ENCODE measurements at regions not wholly inside any gene's neighbourhood (a gene's known extent, or its start where the extent isn't known, plus 50 kb on each side); places are given as distances from the start of the nearest gene placed in this dataset.

DNA sequence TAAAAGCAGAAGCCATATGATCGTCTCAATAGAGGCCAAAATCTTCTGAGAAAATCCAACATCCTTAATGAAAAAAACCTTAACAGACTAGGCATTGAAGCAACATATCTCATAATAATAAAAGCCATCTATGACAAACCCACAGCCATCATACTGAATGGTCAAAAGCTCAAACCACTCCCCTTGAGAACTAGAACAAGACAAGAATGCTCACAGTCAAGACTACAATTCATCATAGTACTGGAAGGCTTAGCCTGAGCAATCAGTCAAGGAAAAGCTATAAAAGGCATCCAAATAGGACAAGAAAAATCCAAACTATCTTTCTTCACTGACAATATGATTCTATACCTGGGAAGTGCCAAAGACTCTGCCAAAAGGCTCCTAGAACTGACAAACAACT, 2668.2 kb upstream of the PCDH20 start:
- no peak for DNase-seq

DNA sequence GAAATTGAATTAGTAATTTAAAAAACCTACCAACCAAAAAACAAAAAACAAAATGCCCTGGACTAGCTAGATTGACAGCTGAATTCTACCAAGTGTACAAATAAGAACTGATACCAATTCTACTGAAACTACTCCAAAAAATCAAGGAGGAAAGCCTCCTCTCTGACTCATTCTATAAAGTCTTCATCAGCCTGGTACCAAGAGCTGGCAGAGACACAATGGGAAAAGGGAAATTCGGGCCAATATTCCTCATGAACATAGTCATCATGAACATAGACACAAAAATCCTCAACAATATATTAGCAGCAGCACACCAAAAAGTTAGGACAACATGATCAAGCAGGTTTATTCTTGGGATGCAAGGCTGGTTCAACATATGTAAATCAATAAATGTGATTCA, 2667.7 kb upstream of the PCDH20 start:
- DNase-seq = no peak

DNA sequence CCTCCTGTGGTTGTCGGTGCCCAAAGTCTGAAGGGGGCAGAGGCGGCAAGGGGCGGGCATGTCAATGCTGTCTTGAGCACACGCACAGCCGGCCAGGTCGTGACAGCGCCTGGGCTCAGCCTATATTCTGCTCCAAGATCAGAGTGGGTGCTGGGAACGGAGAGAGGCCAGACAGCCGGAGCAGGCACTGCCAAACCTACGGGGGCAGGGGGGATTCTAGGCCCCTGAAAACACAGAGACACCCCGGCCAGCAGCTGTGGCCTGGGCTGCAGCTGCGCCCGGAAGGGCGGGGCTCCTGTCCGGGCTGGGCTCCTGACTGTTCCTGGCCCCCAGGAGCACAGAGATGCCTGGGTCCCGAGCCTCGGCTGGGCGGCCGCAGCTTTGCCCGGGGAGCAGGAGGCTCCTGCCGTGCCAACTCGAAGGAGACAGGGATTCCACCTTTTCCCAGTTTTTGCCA, 2662.9 kb upstream of the PCDH20 start:
- DNase-seq = peak; percentile 53

DNA sequence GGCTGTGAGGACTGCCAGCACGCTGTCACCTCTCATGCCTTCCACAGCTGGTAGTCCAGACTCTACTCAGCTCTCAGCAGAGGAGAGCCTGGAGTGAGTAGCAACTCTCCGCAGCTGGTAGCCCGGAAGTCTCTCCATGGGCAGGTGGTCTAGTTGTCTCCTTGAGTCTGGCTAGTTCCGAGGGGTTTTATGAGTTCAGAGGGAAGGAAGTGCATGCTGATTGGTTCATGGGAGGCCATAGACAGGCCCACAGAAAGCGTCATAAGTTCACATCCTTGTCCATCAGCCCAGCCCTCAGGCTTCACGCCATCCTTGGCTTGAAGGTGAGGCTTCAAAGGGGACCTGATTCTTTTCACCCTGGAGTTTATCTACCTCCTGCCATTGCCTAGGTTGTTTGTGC, 2662.4 kb upstream of the PCDH20 start:
- peak; percentile 88 for DNase-seq

DNA sequence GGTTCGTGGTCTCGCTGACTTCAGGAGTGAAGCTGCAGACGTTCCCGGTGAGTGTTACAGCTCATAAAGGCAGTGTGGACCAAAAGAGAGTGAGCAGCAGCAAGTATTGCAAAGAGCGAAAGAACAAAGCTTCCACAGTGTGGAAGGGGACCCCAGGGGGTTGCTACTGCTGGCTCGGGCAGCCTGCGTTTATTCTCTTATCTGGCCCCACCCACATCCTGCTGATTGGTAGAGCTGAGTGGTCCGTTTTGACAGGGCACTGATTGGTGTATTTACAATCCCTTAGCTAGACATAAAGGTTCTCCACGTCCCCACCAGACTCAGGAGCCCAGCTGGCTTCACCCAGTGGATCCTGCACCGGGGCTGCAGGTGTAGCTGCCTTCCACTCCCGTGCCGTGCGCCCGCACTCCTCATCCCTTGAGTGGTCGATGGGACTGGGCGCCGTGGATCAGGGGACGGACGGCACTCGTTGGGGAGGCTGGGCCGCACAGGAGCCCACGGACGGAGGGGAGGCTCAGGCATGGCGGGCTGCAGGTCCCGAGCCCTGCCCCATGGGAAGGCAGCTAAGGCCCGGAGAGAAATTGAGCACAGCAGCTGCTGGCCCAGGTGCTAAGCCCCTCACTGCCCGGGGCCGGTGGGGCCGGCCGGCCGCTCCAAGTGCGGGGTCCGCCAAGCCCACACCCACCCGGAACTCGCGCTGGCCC, 2661.6 kb upstream of the PCDH20 start:
- DNase-seq = peak; percentile 61

DNA sequence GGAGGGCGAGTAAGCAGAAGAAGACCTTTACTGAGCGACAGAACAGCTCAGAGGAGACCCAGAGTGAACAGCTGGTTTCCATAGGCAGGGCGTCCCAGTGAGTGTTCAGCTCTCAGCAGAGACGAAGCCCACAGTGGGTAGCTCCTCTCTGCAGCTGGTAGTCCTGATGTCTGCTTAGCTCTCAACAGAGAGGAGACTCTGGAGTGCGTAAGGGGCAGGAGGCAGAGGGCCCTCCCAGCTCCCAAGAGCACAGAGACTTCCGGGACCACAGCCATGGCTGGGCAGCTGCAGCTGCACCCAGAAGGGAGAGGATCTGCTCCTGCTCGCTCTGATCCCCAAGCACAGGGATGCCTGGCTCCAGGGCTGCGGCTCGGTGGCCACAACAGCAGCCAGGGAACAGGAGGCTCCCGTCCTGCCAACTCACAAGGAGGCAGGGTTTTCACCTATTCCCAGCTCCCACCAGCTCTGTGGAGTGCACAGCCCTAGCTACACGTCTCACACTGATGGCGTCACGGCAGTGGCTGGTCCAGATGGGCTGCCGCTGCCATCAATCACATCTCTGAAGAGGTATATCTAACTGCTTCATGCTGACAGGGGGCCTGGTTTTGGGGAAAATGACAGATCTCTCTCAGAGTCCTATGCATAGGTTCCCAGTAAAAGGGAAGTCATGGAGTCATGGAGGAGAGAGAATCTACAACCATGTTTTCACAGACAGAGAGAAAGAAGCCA, 2660.1 kb upstream of the PCDH20 start:
- DNase-seq = peak; percentile 85

DNA sequence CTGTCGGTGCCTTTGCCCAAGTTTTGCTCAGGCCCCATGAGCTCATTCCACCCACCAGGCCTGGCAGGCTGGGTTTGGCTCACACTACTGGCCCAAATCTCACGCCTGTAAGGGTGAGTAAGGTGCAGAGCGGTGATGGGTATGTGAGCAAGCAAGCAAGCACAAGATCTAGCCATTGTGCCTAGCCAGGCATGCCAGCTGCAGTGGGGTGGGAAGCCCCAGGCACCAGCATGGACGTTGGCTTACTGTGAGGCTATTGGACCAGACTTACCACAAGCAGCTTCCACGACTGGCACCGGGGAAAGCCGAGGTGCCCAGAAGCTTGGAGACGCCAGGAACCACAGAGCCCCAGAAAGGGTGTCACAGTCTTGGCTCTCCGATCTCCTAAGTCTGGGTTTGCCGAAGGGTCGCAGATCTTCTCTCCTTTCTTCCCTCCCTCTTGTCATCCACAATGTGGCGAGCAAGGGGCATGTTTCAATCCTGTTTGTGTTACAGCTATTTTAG, 2659.4 kb upstream of the PCDH20 start:
- peak; percentile 66 for DNase-seq

DNA sequence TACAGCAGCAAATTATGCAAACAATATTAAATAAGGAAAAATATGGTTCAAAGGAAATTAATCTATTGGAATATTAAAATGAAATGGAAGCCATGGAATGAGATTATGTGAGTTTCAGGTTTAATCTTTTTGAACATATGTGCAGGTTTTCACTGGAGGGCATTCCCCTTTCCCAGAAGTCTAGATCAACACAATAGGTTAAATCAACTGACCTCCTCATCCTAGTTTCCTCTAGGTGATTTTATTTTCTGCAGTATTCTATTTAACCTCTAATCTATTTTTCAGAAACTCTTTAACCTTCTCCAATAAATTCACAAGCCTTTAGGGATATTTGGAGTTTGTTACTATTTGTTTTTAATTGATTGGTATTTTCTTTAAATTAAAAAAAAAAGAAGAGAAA, 2657.6 kb upstream of the PCDH20 start:
- no peak for DNase-seq

DNA sequence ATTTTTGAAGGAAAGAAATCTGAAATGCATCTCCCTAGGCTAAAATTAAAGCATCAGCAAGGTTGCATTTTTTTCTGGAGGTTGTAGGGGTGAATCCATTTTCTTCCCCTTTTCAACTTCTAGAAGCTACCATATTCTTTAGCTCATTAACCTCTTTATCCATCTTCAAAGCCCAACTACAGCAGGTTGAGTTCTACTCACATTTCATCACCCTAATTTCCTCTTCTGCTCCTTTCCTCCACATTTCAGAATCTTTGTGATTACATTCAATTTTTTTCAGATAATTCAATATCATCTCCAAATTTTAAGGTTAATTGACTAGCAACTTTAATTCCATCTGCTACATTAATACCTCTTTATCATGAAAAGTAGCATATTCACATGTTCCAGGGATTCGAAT, 2655.7 kb upstream of the PCDH20 start:
- no peak for DNase-seq

DNA sequence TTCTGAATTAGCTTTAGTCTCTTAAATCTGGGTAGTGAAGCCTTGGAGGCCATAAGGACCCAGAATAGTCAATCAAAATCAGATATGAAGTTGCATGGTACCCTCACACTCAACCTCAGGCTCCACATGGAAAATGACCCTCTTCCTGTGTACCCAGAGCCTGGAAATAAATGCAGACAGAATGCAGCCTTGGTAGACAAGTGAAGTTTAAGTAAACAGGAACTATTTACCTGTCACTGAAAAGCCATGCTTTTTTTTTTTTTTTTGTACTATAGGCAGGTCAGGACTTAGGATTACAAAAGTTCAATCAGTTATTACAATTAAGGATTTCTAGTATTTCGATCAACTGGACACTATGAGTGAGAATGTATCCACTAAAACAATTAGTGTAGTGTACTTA, 2654.2 kb upstream of the PCDH20 start:
- no peak for DNase-seq

DNA sequence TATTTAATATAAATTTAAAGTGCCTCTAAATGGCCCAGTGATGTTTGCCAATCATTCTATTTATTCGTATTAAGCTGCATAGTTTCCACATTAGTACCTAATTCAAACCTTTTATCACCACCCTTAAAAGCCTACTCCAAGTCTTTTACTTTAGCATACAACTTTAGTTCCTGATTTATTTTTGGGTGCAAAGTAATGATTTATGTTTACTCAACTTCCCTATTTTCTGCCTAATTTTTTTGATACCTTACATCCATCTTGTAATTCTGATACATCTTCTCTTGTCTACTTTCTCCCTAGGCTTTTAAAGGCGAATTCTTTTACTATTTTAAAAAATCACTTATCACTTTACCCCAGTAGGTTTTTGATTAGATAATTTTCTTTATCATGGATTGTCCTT, 2651.1 kb upstream of the PCDH20 start:
- no peak for DNase-seq

DNA sequence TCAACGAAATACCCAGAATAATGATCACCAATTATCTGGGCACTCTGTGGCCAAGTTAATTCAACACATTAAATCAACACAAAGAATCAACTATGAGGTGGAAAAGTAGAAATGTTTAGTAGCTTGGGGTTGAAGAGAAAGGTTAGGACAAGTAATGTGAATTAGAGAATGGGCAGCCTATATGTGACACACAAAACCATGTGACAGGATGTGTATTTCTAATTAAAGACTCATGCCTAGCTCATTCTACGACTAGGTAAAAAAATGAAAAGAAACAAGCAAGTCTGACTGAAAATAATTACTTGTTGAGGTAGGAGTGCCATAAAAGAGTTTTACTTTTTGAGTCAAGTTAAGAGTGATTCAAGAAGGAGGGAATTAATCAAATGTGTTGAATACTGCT, 2646.0 kb upstream of the PCDH20 start:
- DNase-seq = no peak

DNA sequence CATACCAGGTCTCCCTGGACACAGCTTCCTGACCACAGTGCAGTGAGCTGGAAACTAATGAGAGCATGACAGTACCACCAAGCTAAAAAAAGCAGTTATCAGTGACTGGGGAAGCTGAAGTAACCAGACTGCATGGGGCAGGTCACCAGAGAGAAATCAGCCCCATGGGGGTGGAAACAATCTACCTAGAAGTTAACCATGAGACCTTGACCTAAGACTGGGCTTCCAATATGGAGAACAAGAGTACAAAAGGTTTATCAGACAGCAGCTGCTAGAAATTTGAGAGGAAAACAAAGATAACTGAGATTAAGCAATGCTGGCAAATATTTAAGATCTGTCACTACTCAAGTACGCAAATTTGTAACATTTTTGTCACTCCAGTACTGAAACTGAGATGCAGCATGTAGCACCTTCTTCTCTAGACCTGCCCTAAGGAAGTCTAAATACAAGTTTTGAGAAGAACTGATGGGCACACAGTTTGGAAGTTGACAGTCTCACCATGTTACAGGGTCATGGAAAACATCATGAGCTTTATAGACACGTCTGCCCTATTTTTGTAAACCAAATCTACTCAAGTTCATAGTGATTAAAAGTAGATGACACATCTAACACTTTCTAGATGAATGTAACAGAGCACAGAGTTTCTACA, 2641.8 kb upstream of the PCDH20 start:
- DNase-seq = no peak

DNA sequence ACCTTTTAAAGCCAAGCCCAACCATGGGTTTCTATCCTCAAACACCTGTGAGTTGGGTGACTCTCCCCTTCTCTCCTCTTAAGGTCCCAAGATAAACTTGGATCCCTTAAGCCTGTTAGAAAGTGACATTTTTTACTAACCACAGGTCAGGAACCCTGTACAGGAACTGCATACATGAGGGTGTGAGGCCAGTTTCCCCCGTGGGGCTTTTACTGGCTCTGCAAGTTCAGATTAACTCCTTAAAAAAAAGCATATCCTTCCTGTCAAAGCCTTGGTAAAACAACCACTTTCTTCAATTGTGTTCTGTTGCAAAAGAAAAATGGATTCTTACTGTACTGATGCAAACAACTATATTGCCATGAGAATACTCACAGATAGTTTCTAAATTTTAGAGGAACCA, 2638.7 kb upstream of the PCDH20 start:
- no peak for DNase-seq

DNA sequence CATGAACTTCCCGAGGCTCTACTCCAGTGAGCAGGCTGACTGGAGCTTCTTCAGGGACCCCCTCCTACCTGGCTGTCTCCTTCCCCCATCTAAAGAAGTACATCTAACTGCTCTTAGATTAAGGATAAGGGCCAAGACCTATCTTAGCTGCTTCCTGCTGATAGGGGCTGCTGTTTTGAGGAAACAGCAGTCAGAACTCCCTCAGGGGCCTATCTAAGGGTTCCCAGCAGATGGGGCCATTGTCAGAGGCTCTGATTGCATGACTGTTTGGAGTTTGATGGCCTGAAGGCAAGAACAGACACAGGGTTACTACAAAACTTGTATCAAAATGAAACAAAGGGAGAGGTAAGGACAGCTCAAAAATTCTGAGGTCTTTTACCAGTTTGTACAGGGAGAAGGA, 2636.9 kb upstream of the PCDH20 start:
- DNase-seq = no peak

DNA sequence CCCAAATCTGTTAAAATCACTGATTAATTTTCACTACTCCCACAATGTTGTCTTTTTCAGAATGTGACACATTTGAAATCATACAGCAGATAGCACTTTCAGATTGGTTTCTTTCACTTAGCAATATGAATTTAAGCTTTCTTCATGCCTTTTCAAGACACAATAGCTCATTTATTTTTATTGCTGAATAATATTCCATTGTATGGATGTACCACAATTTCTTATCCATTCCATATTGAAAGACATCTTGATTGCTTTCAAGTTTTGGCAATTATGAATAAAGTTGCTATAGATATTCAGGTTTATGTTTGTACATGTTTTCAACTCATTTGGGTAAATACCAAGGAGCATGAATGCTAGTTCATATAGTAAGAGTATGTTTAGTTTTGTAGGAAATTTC, 2635.6 kb upstream of the PCDH20 start:
- no peak for DNase-seq

DNA sequence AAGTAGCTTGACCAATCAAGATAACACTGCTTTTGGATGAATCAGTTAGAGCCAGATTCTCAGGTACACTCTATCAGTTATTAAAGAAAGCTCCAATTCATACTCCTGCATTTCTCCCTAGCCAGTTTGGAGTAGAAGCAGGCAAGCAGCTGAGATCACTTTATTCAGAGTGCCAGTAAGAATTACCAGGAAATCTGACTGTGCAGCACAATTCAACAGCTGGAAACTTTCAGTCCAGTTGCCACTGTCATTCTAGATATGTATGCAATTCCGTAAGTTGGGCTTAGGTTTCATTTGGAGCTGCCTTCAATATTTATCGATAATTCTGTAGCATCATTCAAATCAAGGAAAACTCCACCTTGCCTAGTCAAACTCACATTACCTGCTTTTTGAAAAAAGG, 2625.6 kb upstream of the PCDH20 start:
- no peak for DNase-seq

DNA sequence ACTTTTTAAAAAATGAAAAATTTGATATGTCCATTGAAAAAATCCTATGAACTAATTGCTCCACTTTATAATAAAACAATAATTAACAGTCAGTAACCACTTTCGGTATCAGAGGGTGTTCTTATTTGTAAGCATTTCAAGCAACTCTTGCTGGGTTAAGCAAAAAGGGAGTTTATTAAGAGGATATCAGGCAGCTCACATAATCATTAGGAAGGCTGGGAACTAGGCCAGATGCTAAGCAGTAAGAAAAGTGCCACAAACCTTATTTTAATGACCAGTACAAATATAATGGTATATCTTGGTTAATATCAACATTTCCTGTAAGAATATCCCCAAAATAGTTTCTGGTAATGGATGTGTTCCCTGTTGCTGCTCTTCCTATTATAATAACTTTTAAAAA, 2618.3 kb upstream of the PCDH20 start:
- no peak for DNase-seq

DNA sequence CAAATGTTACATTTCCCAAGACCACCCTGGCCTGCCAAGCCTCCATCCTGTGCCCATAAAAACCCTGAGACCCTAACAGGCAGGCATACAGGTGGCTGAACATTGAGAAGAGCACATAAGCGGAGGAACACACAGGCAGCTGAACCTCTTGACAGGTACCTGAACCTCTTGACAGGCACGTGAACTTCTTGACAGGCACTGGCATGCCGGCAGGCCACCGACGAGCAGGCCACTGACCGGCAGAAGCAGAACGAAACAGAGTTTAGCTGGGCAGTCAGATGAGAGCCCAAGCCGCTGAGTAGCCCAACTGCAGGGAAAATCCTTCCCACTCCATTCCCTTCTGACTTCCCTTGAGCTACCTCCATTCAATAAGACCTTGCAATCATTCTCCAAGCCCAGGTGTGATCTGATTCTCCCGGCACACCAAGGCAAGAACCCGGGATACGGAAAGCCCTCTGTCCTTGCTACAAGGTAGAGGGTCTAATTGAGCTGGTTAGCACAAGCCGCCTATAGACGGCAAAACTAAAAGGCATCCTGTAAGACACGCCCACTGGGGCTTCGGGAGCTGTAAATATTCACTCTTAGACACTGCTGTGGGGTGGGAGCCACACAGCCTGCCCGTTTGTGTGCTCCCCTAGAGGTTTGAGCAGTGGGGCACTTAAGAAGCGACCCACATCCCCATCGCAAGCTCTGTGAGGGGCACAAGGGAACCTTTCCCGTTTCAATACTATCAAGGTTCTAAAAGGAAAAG, 2613.9 kb upstream of the PCDH20 start:
- no peak for DNase-seq

DNA sequence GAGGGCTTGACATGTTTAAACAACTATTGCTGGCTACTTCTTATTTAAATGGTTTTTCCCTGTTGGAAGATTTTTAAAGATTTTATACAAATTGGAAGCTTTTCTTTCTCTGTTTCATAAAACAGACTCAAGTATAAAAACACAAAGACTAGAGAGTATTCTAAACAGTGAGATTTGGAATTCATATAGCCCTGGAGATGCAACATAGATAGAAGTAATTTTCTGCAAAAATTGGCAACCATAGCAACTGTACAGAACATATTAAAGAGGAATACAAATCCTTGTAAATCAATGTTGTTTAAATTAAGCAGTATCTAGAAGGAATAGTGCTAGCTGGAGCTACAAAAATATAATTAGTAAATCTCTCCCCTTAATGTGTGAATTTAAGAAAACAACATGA, 2612.9 kb upstream of the PCDH20 start:
- no peak for DNase-seq

DNA sequence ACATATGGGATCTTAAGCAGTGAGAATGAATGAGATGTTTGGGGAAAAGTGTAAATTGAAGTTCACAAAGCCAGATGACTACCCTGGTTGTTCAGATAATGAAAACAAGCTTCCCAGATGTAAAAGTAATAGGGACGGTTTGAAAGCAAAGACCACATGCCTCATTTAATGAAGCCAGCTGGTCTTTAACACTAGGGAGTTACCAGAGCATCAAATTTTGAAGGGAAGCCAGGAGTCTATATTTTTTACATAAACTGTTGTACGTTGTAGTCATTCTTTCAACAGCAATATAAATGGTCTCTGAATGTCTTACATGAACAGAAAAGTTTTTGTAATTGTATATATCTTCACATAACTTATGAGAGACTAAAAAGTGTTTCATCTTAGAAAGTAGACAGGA, 2604.5 kb upstream of the PCDH20 start:
- DNase-seq = no peak

DNA sequence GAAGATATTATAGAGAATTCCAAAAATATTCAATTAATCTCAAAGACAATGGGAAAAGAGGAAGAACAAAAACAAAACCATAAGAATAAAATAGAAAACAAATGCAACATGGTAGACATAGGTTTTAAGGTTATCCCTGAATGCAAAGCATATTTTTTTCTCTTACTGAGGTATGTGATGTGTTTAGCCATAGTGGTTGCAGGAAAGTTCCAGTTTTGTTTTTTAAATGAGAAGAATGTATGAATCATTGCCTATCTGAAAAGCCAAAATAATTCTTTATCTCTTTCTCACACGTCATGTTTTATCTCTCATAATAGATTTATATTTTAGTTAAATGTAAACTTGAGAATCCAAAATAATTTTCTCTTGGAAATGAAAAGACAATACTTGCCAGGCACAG, 2591.7 kb upstream of the PCDH20 start:
- no peak for DNase-seq

DNA sequence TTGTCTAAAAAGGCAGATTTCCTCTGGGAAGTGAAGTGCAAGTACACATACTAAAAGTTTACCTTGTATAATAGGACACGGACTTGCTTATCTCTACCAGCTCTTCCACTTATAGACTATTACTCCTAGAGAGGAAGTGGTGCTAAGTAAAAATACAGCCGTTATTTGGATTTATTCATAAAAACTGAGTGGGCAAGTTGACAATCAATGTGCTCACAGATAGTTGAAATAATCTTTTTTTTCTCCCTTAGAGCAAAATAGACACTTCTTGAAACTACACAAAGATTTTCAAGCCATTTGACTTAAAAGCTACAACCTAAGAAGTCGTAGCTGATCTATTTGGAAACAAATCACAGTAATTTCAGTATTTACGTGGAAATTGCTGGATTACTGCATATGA, 2584.7 kb upstream of the PCDH20 start:
- DNase-seq = no peak

Data from DMS53 (cell line).